ENCODE measurements at regions not wholly inside any gene's neighbourhood (a gene's known extent, or its start where the extent isn't known, plus 50 kb on each side); places are given as distances from the start of the nearest gene placed in this dataset.

DNA sequence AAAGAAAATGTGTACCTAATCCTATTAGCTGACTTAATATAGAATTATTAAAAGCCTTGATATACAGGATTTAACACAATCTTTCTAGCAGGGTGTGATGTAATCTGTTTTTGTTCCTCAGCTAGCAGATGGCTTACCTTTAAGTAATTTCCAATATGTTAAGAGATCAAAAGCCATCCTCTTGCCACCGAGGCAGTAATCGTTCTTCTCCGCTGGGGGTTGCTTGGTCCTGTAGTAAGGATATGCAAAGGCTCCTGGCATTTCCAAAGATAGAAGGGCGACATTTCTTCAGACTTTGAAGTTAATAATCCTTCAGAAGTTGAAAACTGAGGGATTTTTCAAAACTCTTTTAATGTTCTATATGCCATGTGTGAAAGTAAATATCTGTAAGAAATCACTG lies 156.4 kb downstream of the FZD1 start:
- no peak for ATAC-seq (ENCODE audit: low read depth)
- TF ChIP-seq, protein P1, sequence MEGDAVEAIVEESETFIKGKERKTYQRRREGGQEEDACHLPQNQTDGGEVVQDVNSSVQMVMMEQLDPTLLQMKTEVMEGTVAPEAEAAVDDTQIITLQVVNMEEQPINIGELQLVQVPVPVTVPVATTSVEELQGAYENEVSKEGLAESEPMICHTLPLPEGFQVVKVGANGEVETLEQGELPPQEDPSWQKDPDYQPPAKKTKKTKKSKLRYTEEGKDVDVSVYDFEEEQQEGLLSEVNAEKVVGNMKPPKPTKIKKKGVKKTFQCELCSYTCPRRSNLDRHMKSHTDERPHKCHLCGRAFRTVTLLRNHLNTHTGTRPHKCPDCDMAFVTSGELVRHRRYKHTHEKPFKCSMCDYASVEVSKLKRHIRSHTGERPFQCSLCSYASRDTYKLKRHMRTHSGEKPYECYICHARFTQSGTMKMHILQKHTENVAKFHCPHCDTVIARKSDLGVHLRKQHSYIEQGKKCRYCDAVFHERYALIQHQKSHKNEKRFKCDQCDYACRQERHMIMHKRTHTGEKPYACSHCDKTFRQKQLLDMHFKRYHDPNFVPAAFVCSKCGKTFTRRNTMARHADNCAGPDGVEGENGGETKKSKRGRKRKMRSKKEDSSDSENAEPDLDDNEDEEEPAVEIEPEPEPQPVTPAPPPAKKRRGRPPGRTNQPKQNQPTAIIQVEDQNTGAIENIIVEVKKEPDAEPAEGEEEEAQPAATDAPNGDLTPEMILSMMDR (IDR thresholded peaks at IDR 0.05): no peak
- ChIA-PET POLR2A (no interaction called here), CTCF (interaction anchor here (0.7 kb wide), 1 partner anchor 12 kb away, joined by 3 read pairs; no protein-coding TSS in a partner anchor)
- peaks cover 13% of the 10 kb centered on the region for H3K27me3 Mint-ChIP-seq
- intact Hi-C loops (cut with micrococcal nuclease): loop anchor here (10.0 kb wide), 1 partner anchor 336 kb away; no protein-coding TSS in a partner anchor
- H3K9me3 Mint-ChIP-seq: no peaks in the 10 kb centered on the region
- no peak overlapping the region for H3K4me3 Mint-ChIP-seq
- DNase-seq: no peak
- no peaks in the 10 kb centered on the region for H3K4me1 Mint-ChIP-seq
- no peak overlapping the region for H3K27ac Mint-ChIP-seq
- H3K36me3 Mint-ChIP-seq (ENCODE audit: low read depth): no peaks in the 10 kb centered on the region

DNA sequence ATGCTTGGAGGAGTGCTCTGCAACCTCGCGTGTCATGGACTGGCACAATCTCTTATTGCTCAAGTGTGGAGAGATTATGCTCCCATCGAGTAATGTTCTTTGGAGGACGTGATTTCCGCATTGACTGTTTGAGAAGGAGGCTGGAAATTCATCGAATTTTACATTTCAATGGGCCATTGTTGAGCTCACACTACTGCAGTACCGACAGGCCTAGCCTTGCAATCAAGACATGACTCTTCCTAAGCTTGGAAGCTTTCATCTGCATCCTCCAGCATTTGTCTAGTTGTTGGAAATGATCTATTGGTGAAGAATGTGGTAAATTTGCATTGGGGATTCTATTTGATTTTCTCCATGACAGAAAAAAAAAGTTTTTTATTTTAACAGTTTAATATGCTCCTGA lies 156.8 kb downstream of the FZD1 start:
- H3K27me3 Mint-ChIP-seq: peaks cover 13% of the 10 kb centered on the region
- H3K4me3 Mint-ChIP-seq: no peak overlapping the region
- no peaks in the 10 kb centered on the region for H3K36me3 Mint-ChIP-seq (ENCODE audit: low read depth)
- TF ChIP-seq, protein P1 (IDR thresholded peaks at IDR 0.05): no peak
- ChIA-PET POLR2A (no interaction called here), CTCF (no interaction called here)
- DNase-seq (no peak), ATAC-seq (ENCODE audit: low read depth) (no peak)
- no peaks in the 10 kb centered on the region for H3K9me3 Mint-ChIP-seq
- no peaks in the 10 kb centered on the region for H3K4me1 Mint-ChIP-seq
- H3K27ac Mint-ChIP-seq: no peak overlapping the region
- intact Hi-C loops (cut with micrococcal nuclease): loop anchor here (10.0 kb wide), 1 partner anchor 336 kb away; no protein-coding TSS in a partner anchor

DNA sequence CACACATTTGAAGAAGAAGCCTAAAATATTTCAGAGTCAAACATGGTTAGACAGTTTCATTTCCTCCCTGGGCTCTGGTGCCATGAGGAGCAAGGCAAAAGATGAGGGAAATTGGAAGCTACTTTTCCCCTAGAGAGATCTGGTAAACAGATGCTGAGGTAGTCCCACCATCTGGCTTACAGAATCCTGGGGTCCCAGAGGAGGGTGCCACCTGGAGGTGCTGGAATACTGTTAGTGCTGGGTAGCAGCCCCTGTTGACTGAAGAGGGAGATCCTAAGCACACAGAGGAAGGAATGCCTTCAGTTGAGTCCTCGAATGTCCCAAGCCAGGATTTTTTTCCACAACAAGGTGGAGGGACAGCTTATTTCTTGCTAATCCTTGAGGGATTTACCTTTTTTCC lies 160.1 kb downstream of the FZD1 start:
- ChIA-PET CTCF (no interaction called here), POLR2A (no interaction called here)
- no peak overlapping the region for H3K27ac Mint-ChIP-seq
- H3K36me3 Mint-ChIP-seq (ENCODE audit: low read depth): no peaks in the 10 kb centered on the region
- peaks cover 11% of the 10 kb centered on the region for H3K27me3 Mint-ChIP-seq
- no peak overlapping the region for H3K4me3 Mint-ChIP-seq
- no peak for ATAC-seq (ENCODE audit: low read depth)
- H3K4me1 Mint-ChIP-seq: no peaks in the 10 kb centered on the region
- TF ChIP-seq, protein P1 (IDR thresholded peaks at IDR 0.05): no peak
- no peaks in the 10 kb centered on the region for H3K9me3 Mint-ChIP-seq
- DNase-seq: no peak
- intact Hi-C loops (cut with micrococcal nuclease): loop anchor here (10.0 kb wide), 1 partner anchor 340 kb away; no protein-coding TSS in a partner anchor

DNA sequence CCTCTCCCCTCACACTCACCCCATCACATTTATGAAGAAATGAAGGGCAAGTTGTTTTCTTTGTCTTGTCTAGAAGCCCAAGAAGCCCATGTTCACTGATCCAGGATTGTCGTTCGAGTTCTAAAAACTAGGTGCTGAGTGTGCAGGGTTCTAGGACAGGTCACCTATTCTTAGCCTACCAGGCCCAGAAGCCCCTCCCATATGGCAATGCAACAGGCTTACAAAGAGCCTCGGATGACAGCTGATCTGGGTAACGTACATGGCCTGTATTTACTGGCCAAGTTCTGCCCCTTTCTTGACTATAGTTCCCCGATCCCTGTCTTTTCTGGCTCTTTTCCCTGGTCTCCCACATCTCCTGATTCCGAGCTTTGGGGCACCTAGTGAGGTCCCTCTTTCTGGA lies 160.9 kb downstream of the FZD1 start:
- no peaks in the 10 kb centered on the region for H3K36me3 Mint-ChIP-seq (ENCODE audit: low read depth)
- CTCF ChIA-PET: no interaction called here
- TF ChIP-seq, protein P1 (IDR thresholded peaks at IDR 0.05): no peak
- DNase-seq (no peak), ATAC-seq (ENCODE audit: low read depth) (no peak)
- H3K27ac Mint-ChIP-seq: no peak overlapping the region
- POLR2A ChIA-PET: no interaction called here
- intact Hi-C loops (cut with micrococcal nuclease): loop anchor here (10.0 kb wide), 1 partner anchor 340 kb away; no protein-coding TSS in a partner anchor
- peaks cover 11% of the 10 kb centered on the region for H3K27me3 Mint-ChIP-seq
- H3K4me1 Mint-ChIP-seq: no peaks in the 10 kb centered on the region
- H3K9me3 Mint-ChIP-seq: no peaks in the 10 kb centered on the region
- H3K4me3 Mint-ChIP-seq: no peak overlapping the region

DNA sequence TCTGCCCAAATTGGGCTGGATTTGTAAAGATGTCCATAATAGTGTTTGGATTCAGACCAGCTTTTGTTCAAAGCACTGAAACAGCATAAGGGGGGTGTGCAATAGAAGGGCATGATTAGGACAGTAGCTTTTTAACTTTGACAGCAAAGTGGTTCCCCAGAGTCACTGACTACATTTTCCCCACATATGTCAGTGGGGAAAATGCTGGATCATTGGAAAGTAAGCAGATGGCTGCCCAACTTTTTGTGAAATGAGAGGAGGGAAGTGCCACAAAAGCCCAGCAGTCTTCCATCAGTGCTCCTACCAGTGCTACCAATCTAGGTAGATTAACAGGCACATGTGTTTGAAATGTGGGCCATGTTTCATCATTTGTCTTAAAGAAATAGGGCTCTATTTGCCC lies 162.8 kb downstream of the FZD1 start:
- H3K27me3 Mint-ChIP-seq: peaks cover 11% of the 10 kb centered on the region

More for the DNA sequence above, 162.8 kb downstream of the FZD1 start:
- Mint-ChIP-seq H3K4me3 (no peak overlapping the region), H3K4me1 (no peaks in the 10 kb centered on the region), H3K9me3 (peaks cover 5% of the 10 kb centered on the region), H3K27ac (no peak overlapping the region), H3K36me3 (ENCODE audit: low read depth) (no peaks in the 10 kb centered on the region)
- ChIA-PET CTCF (no interaction called here), POLR2A (no interaction called here)
- DNase-seq (no peak), ATAC-seq (ENCODE audit: low read depth) (no peak)
- intact Hi-C loops (cut with micrococcal nuclease): loop anchor here (10.0 kb wide), 1 partner anchor 342 kb away; no protein-coding TSS in a partner anchor
- TF ChIP-seq, protein P1 (IDR thresholded peaks at IDR 0.05): no peak
